Suprapubic skin (tissue), 4 donors: ENCODE measurements at regions not wholly inside any gene's neighbourhood (a gene's known extent, or its start where the extent isn't known, plus 50 kb on each side); places are given as distances from the start of the nearest gene placed in this dataset.

ENCODE experiments used
- DNase-seq, 2 donors: peaks; one replicate each; pipeline ENCODE4 v3.0.0-alpha.2; 2019; ENCODE audit warnings: low spot score in 2 of 2
- H3K27ac ChIP-seq: fragments of 200-600 bp; sonication (generic); one replicate; pipeline ENCODE4 v1.5.1; 2019
- H3K27me3 ChIP-seq: fragments of 200-600 bp; sonication (generic); one replicate; pipeline ENCODE4 v1.5.1; 2019
- H3K36me3 ChIP-seq: fragments of 200-600 bp; sonication (generic); one replicate; pipeline ENCODE4 v1.5.1; 2019
- H3K4me1 ChIP-seq: fragments of 200-600 bp; sonication (generic); one replicate; pipeline ENCODE4 v1.5.1; 2019
- H3K4me3 ChIP-seq: fragments of 200-600 bp; sonication (generic); one replicate; pipeline ENCODE4 v1.5.1; 2019; ENCODE audit warnings: mild to moderate bottlenecking
- H3K9me3 ChIP-seq: fragments of 200-600 bp; sonication (generic); one replicate; pipeline ENCODE4 v1.5.1; 2019
- EP300 ChIP-seq: sonication (generic); formaldehyde crosslinking; IDR thresholded peaks from one replicate; pipeline ENCODE4 v1.6.1; 2017; ENCODE audit warnings: antibody characterized with exemption
- POLR2A ChIP-seq, 2 donors: fragments of 450-650 bp; IDR thresholded peaks; one replicate each; pipeline ENCODE4 v1.6.1; 2017; ENCODE audit warnings: antibody characterized with exemption in 2 of 2, mild to moderate bottlenecking in 2 of 2, moderate library complexity in 2 of 2
- POLR2AphosphoS5 ChIP-seq, 3 donors: sonication (generic); formaldehyde crosslinking; IDR thresholded peaks; one replicate each; pipeline ENCODE4 v1.6.1; 2017; ENCODE audit warnings: antibody characterized with exemption in 3 of 3
- WGBS: methylation state at CpG from one replicate; pipeline ENCODE4 v1.1.5; 2018; 5-methylcytosine and 5-hydroxymethylcytosine counted together
- TF ChIP-seq, protein P1 (sequence below), 2 donors: fragments of 200-600 bp in 1 of 2; fragments of 450-650 bp in 1 of 2; sonication (generic) in 1 of 2; IDR thresholded peaks; one replicate each; pipeline ENCODE4 v1.5.1; 2016 to 2019; ENCODE audit warnings: antibody characterized with exemption in 2 of 2, mild to moderate bottlenecking in 1 of 2, moderate library complexity in 1 of 2

DNA sequence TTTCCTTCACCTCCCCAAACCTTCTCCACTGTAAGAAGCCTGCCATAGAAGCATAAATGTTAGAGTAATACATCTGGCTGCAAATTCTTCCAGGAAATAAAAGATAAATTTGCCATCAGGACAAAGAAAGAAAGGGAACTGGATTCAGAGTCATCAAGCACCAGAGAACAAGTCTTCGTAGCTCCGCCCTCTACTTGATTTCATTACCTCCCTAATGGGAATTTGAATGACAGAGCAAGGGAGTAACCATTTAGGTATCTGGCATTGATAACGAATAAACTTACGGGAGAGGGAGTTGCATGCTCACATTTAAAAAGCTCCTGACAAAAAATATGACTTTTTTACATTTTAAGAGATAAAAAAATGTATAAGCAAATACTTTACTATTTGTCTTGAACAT is 263.4 kb downstream of the NEBL start:
- no peak for DNase-seq
- Histone ChIP-seq H3K27me3 (no peaks in the 10 kb centered on the region), H3K36me3 (no peaks in the 10 kb centered on the region), H3K4me1 (no peaks in the 10 kb centered on the region), H3K4me3 (no peak overlapping the region), H3K27ac (no peak overlapping the region), H3K9me3 (no peaks in the 10 kb centered on the region)
- TF ChIP-seq EP300 (no peak), POLR2A (IDR thresholded peaks at IDR 0.05) (no peak), POLR2AphosphoS5 (IDR thresholded peaks at IDR 0.05) (no peak)
- TF ChIP-seq, protein P1, sequence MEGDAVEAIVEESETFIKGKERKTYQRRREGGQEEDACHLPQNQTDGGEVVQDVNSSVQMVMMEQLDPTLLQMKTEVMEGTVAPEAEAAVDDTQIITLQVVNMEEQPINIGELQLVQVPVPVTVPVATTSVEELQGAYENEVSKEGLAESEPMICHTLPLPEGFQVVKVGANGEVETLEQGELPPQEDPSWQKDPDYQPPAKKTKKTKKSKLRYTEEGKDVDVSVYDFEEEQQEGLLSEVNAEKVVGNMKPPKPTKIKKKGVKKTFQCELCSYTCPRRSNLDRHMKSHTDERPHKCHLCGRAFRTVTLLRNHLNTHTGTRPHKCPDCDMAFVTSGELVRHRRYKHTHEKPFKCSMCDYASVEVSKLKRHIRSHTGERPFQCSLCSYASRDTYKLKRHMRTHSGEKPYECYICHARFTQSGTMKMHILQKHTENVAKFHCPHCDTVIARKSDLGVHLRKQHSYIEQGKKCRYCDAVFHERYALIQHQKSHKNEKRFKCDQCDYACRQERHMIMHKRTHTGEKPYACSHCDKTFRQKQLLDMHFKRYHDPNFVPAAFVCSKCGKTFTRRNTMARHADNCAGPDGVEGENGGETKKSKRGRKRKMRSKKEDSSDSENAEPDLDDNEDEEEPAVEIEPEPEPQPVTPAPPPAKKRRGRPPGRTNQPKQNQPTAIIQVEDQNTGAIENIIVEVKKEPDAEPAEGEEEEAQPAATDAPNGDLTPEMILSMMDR (IDR thresholded peaks at IDR 0.05) = no peak
- WGBS = 80% methylated on average over 4 of the region's 4 CpGs

DNA sequence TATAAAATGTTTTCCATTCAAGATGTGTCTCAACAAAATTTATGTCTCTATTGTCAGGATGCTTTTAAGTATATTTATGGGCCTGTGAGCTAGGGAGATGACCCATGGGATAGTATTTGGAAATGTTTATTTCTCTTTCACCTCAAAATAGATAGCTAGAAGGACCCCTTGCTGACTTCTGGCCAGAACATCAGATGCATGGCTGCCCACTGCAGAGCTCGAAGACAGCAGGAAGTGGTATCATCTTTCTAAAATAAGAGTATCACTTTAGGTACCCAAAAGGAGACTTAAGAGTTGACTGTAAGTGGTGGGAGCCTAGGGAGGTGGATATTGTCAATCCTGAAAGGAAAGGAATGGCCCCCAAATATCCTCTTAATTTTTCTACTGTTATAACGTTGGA is 264.4 kb downstream of the NEBL start:
- no peak overlapping the region for H3K4me3 ChIP-seq
- no peak for TF ChIP-seq POLR2AphosphoS5 (IDR thresholded peaks at IDR 0.05)
- TF ChIP-seq POLR2A (IDR thresholded peaks at IDR 0.05) = no peak
- no peak for TF ChIP-seq EP300
- TF ChIP-seq, protein P1 (IDR thresholded peaks at IDR 0.05) = no peak
- no peaks in the 10 kb centered on the region for H3K4me1 ChIP-seq
- no peak for DNase-seq
- H3K27ac ChIP-seq = no peak overlapping the region
- no peaks in the 10 kb centered on the region for H3K27me3 ChIP-seq
- H3K9me3 ChIP-seq = no peaks in the 10 kb centered on the region
- 93% methylated on average over 2 of the region's 2 CpGs for WGBS
- no peaks in the 10 kb centered on the region for H3K36me3 ChIP-seq

DNA sequence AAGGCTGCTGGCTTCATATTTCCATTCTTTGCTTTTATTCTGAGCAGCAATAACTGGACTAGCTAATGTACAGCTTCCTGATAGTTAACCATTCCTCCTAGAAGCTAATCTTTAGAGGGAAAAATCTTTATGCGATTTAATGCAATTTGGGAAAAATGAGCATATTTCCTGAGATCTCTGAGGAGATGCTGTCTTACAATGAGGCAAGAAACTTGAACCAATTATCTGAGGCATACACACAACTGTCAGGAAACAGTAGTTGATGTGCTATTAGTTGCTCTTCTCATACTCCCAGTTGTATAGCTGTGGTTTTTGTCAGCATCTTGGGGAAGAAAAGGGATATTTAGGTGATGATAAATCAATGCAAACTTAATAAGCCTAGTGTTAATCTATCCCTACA is 265.9 kb downstream of the NEBL start:
- Histone ChIP-seq H3K4me3 (no peak overlapping the region), H3K4me1 (no peaks in the 10 kb centered on the region), H3K36me3 (no peaks in the 10 kb centered on the region), H3K9me3 (no peaks in the 10 kb centered on the region), H3K27ac (no peak overlapping the region), H3K27me3 (no peaks in the 10 kb centered on the region)
- TF ChIP-seq, protein P1 (IDR thresholded peaks at IDR 0.05) = no peak
- TF ChIP-seq EP300 = no peak
- no peak for TF ChIP-seq POLR2AphosphoS5 (IDR thresholded peaks at IDR 0.05)
- TF ChIP-seq POLR2A (IDR thresholded peaks at IDR 0.05) = no peak
- no peak for DNase-seq
- 96% methylated on average over 1 of the region's 1 CpG for WGBS

DNA sequence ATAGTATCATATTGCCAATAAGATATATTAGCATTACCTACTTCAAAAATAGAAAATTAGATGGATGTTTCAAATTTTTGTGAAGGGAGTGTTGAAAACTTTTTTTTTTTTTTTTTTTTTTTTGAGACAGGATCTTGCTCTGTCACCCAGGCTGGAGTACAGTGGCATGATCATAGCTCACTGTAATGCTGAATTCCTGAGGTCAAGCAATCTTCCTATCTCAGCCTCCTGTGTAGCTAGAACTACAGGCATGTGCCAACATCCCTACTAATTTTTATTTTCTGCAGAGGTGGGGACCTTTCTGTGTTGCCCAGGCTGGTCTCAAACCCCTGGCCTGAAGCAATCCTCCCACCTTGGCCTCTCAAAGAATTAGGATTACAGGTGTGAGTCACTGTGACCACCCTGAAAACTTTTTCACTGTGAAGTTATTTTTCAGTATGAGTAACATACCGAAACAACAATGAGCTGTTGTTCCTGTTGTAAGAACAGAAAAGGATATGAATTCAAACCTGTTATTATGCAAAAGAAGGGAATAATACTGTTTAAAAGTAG is 266.9 kb downstream of the NEBL start:
- 85% methylated on average over 1 of the region's 1 CpG for WGBS
- no peak for DNase-seq
- Histone ChIP-seq H3K36me3 (no peaks in the 10 kb centered on the region), H3K27ac (no peak overlapping the region), H3K4me1 (no peaks in the 10 kb centered on the region), H3K9me3 (no peaks in the 10 kb centered on the region), H3K4me3 (no peak overlapping the region), H3K27me3 (no peaks in the 10 kb centered on the region)
- no peak for TF ChIP-seq POLR2AphosphoS5 (IDR thresholded peaks at IDR 0.05)
- TF ChIP-seq, protein P1 (IDR thresholded peaks at IDR 0.05) = no peak
- no peak for TF ChIP-seq POLR2A (IDR thresholded peaks at IDR 0.05)
- TF ChIP-seq EP300 = no peak

DNA sequence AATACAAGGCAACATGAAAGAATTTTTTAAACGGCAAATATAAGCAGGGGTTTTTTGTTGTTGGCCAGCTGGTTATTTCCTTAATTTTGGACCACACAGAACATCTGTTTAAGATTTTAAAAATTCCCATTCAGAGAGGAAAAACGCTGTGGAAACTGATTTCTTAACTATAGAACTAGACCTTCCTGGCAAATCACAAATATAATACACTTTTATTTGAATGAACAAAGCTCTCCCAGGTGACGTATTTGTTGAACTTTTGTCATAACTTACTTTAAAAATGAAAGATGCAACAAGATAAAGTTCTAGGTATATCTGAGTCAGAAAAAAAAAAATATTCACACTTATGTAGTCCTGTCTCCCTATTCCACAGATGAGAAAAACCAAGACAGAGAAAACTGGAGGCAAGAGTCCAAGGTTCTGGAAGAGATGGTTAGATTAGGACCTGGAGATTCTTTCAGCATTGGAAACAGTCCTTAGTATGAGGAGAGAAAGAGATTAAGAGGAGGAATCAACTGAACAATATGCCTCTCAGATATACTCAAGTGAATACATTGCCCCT is 269.1 kb downstream of the NEBL start:
- 51% methylated on average over 3 of the region's 3 CpGs for WGBS
- no peak for DNase-seq
- H3K4me1 ChIP-seq = no peaks in the 10 kb centered on the region
- TF ChIP-seq, protein P1 (IDR thresholded peaks at IDR 0.05) = no peak
- no peak for TF ChIP-seq POLR2AphosphoS5 (IDR thresholded peaks at IDR 0.05)
- TF ChIP-seq POLR2A (IDR thresholded peaks at IDR 0.05) = no peak
- TF ChIP-seq EP300 = no peak
- no peak overlapping the region for H3K4me3 ChIP-seq
- H3K27me3 ChIP-seq = no peaks in the 10 kb centered on the region
- H3K36me3 ChIP-seq = no peaks in the 10 kb centered on the region
- no peaks in the 10 kb centered on the region for H3K9me3 ChIP-seq
- no peak overlapping the region for H3K27ac ChIP-seq
